ENCODE measurements at regions not wholly inside any gene's neighbourhood (a gene's known extent, or its start where the extent isn't known, plus 50 kb on each side); places are given as distances from the start of the nearest gene placed in this dataset.
A peak's percentile ranks its signal among the peaks of the same experiment; 100 is the strongest.

DNA sequence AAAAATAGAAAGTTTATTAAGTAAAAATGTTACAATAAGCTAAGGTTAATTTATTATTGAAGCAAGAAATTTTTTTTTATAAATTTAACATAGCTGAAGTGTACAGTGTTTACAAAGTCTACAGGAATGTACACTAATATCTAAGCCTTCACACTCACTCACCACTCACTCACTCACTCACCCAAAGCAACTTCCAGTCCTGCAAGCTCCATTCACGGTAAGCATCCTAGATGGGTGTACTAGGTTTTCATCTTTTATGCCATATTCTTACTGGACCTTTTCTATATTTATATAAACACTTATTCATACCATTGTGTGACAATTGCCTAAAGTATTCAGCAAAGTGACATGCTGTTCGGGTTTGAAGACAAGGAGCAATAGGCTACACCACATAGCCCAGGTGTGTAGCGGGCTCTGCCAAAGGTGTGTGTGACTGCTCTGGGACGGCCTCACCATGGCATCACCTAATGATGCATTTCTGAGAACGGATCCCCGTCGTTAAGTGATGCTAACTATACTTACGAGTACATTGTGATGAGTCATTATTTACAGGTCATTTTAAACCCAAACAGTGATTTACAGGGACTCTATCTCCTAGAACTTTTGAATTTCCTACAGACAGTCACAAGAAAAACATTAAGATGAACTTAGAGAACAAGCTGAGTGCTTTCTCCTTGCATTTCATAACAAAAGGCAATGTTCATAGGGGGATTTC, 76.3 kb upstream of the ID2 start:
- no peaks in the 10 kb centered on the region for H3K9me3 ChIP-seq (replicated peaks; ENCODE audit: insufficient read depth, low read length)
- no peaks in the 10 kb centered on the region for H3K79me2 ChIP-seq (ENCODE audit: low read length)
- no peaks in the 10 kb centered on the region for H3K36me3 ChIP-seq (replicated peaks; ENCODE audit: insufficient read depth, low read length)
- H3K27ac ChIP-seq (ENCODE audit: low read length), result peak overlapping the region; percentile 96
- peak overlapping the region; percentile 65 for H3K4me2 ChIP-seq (ENCODE audit: low read depth, low read length)
- H3K4me1 ChIP-seq (ENCODE audit: low read length), result peaks cover 27% of the 10 kb centered on the region
- H3K27me3 ChIP-seq (replicated peaks; ENCODE audit: insufficient read depth, low read length), result no peaks in the 10 kb centered on the region
- peak; percentile 38 for DNase-seq
- no peaks in the 10 kb centered on the region for H3K9me2 ChIP-seq (replicated peaks; ENCODE audit: insufficient read depth, low read length)
- TF ChIP-seq EZH2 (optimal IDR thresholded peaks at IDR 0.05; ENCODE audit: low read depth, low read length) (no peak), EZH2phosphoT487 (IDR thresholded peaks at IDR 0.05; ENCODE audit: low read length) (no peak)
- TF ChIP-seq, protein P1, sequence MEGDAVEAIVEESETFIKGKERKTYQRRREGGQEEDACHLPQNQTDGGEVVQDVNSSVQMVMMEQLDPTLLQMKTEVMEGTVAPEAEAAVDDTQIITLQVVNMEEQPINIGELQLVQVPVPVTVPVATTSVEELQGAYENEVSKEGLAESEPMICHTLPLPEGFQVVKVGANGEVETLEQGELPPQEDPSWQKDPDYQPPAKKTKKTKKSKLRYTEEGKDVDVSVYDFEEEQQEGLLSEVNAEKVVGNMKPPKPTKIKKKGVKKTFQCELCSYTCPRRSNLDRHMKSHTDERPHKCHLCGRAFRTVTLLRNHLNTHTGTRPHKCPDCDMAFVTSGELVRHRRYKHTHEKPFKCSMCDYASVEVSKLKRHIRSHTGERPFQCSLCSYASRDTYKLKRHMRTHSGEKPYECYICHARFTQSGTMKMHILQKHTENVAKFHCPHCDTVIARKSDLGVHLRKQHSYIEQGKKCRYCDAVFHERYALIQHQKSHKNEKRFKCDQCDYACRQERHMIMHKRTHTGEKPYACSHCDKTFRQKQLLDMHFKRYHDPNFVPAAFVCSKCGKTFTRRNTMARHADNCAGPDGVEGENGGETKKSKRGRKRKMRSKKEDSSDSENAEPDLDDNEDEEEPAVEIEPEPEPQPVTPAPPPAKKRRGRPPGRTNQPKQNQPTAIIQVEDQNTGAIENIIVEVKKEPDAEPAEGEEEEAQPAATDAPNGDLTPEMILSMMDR (IDR thresholded peaks at IDR 0.05; ENCODE audit: low read length), result no peak
- 0 out of 2 replicates have a peak overlapping the region, but pooled peaks have one; percentile 25 for H2AFZ ChIP-seq (ENCODE audit: low read length)
- H3K4me3 ChIP-seq (ENCODE audit: low read length), result 0 out of 2 replicates have a peak overlapping the region, but pooled peaks have one; percentile 7
- H3F3A ChIP-seq (ENCODE audit: insufficient read depth, low read length), result peaks cover 28% of the 10 kb centered on the region
- no peaks in the 10 kb centered on the region for H4K20me1 ChIP-seq (ENCODE audit: insufficient read depth, low read length)
- H3K9ac ChIP-seq (ENCODE audit: low read length), result peak overlapping the region; percentile 32

- peak overlapping the region; percentile 65 for H3K4me2 ChIP-seq (ENCODE audit: low read depth, low read length)
- no peaks in the 10 kb centered on the region for H3K9me3 ChIP-seq (replicated peaks; ENCODE audit: insufficient read depth, low read length)
- H3K9ac ChIP-seq (ENCODE audit: low read length), result peak overlapping the region; percentile 38
- no peaks in the 10 kb centered on the region for H3K36me3 ChIP-seq (replicated peaks; ENCODE audit: insufficient read depth, low read length)
- H3K27me3 ChIP-seq (replicated peaks; ENCODE audit: insufficient read depth, low read length), result no peaks in the 10 kb centered on the region
- no peaks in the 10 kb centered on the region for H3K9me2 ChIP-seq (replicated peaks; ENCODE audit: insufficient read depth, low read length)
- H3K4me1 ChIP-seq (ENCODE audit: low read length), result peaks cover 27% of the 10 kb centered on the region
- H3K27ac ChIP-seq (ENCODE audit: low read length), result peak overlapping the region; percentile 96
- H3K79me2 ChIP-seq (ENCODE audit: low read length), result no peaks in the 10 kb centered on the region
- 0 out of 2 replicates have a peak overlapping the region, but pooled peaks have one; percentile 43 for H2AFZ ChIP-seq (ENCODE audit: low read length)
- H4K20me1 ChIP-seq (ENCODE audit: insufficient read depth, low read length), result no peaks in the 10 kb centered on the region
- TF ChIP-seq EZH2phosphoT487 (IDR thresholded peaks at IDR 0.05; ENCODE audit: low read length), result no peak
- TF ChIP-seq, protein P1 (IDR thresholded peaks at IDR 0.05; ENCODE audit: low read length), result no peak
- TF ChIP-seq EZH2 (optimal IDR thresholded peaks at IDR 0.05; ENCODE audit: low read depth, low read length), result no peak
- peak; percentile 93 for DNase-seq
- 0 out of 2 replicates have a peak overlapping the region, but pooled peaks have one; percentile 7 for H3K4me3 ChIP-seq (ENCODE audit: low read length)
- H3F3A ChIP-seq (ENCODE audit: insufficient read depth, low read length), result peaks cover 28% of the 10 kb centered on the region
Measured at GRCh38 chr2:8606226-8606625, 75.6 kb upstream of the ID2 start.

- TF ChIP-seq EZH2 (optimal IDR thresholded peaks at IDR 0.05; ENCODE audit: low read depth, low read length) (no peak), EZH2phosphoT487 (IDR thresholded peaks at IDR 0.05; ENCODE audit: low read length) (no peak)
- TF ChIP-seq, protein P1 (IDR thresholded peaks at IDR 0.05; ENCODE audit: low read length), result no peak
- Histone ChIP-seq H3K9me3 (replicated peaks; ENCODE audit: insufficient read depth, low read length) (no peaks in the 10 kb centered on the region), H3K4me3 (ENCODE audit: low read length) (0 out of 2 replicates have a peak overlapping the region, but pooled peaks have one; percentile 7), H3K9ac (ENCODE audit: low read length) (peak overlapping the region; percentile 38), H3K27me3 (replicated peaks; ENCODE audit: insufficient read depth, low read length) (no peaks in the 10 kb centered on the region), H4K20me1 (ENCODE audit: insufficient read depth, low read length) (no peaks in the 10 kb centered on the region), H3K4me2 (ENCODE audit: low read depth, low read length) (peak overlapping the region; percentile 64), H3K9me2 (replicated peaks; ENCODE audit: insufficient read depth, low read length) (no peaks in the 10 kb centered on the region), H3K36me3 (replicated peaks; ENCODE audit: insufficient read depth, low read length) (no peaks in the 10 kb centered on the region), H3K4me1 (ENCODE audit: low read length) (peaks cover 27% of the 10 kb centered on the region), H3K27ac (ENCODE audit: low read length) (peak overlapping the region; percentile 96), H2AFZ (ENCODE audit: low read length) (0 out of 2 replicates have a peak overlapping the region, but pooled peaks have one; percentile 43), H3K79me2 (ENCODE audit: low read length) (no peaks in the 10 kb centered on the region), H3F3A (ENCODE audit: insufficient read depth, low read length) (peaks cover 28% of the 10 kb centered on the region)
- DNase-seq, result peak; percentile 55
Measured at GRCh38 chr2:8606649-8607550, 75.0 kb upstream of the ID2 start.
